HG03575 (cell line): ENCODE measurements at regions not wholly inside any gene's neighbourhood (a gene's known extent, or its start where the extent isn't known, plus 50 kb on each side); places are given as distances from the start of the nearest gene placed in this dataset.

Source experiments
- ATAC-seq: cut with Tn5 transposase; IDR thresholded peaks from one replicate; pipeline ENCODE4 v1.9.1; 2021; ENCODE audit not compliant: unreplicated experiment, insufficient number of reproducible peaks, low FRiP score; ENCODE audit errors: extremely low read depth

GRCh38 chr1:193680924-193681316 is 494.5 kb upstream of the B3GALT2 start:
- ATAC-seq = no peak

GRCh38 chr1:193680247-193680923 is 494.0 kb upstream of the B3GALT2 start:
- ATAC-seq = no peak

- ATAC-seq = no peak
Observed at GRCh38 chr1:193677874-193678273, 491.5 kb upstream of the B3GALT2 start.

GRCh38 chr1:193676996-193677549 is 490.7 kb upstream of the B3GALT2 start:
- ATAC-seq = no peak

GRCh38 chr1:193674292-193674944 is 488.0 kb upstream of the B3GALT2 start:
- no peak for ATAC-seq

- ATAC-seq = no peak
Observed at GRCh38 chr1:193666485-193667083, 480.2 kb upstream of the B3GALT2 start.

- ATAC-seq = no peak
Observed at GRCh38 chr1:193663965-193664364, 477.6 kb upstream of the B3GALT2 start.

- ATAC-seq = no peak
Observed at GRCh38 chr1:193662030-193662429, 475.6 kb upstream of the B3GALT2 start.

- ATAC-seq = no peak
Observed at GRCh38 chr1:193661385-193661784, 475.0 kb upstream of the B3GALT2 start.

- no peak for ATAC-seq
Observed at GRCh38 chr1:193660428-193660827, 474.0 kb upstream of the B3GALT2 start.

- no peak for ATAC-seq
Observed at GRCh38 chr1:193658691-193659090, 472.3 kb upstream of the B3GALT2 start.

GRCh38 chr1:193658081-193658480 is 471.7 kb upstream of the B3GALT2 start:
- ATAC-seq = no peak

GRCh38 chr1:193657552-193657951 is 471.1 kb upstream of the B3GALT2 start:
- no peak for ATAC-seq

- ATAC-seq = no peak
Observed at GRCh38 chr1:193656841-193657240, 470.4 kb upstream of the B3GALT2 start.

GRCh38 chr1:193654951-193655735 is 468.7 kb upstream of the B3GALT2 start:
- ATAC-seq = no peak

- no peak for ATAC-seq
Observed at GRCh38 chr1:193649587-193649986, 463.2 kb upstream of the B3GALT2 start.

- ATAC-seq = no peak
Observed at GRCh38 chr1:193634876-193635275, 448.5 kb upstream of the B3GALT2 start.

GRCh38 chr1:193634470-193634869 is 448.1 kb upstream of the B3GALT2 start:
- ATAC-seq = no peak

- no peak for ATAC-seq
Observed at GRCh38 chr1:193633991-193634390, 447.6 kb upstream of the B3GALT2 start.
